DND-41 (cell line): ENCODE measurements at regions not wholly inside any gene's neighbourhood (a gene's known extent, or its start where the extent isn't known, plus 50 kb on each side); places are given as distances from the start of the nearest gene placed in this dataset.
"Not testable (repeated sequence)": the region's sequence is repeated elsewhere in the genome, so short reads cannot be mapped to it uniquely, and the experiment has no call there.

Experiments
- CTCF ChIP-seq: IDR thresholded peaks from 2 replicates; pipeline ENCODE4 v1.5.1; 2012; ENCODE audit warnings: borderline replicate concordance, low read length, moderate library complexity, mild to moderate bottlenecking; ENCODE audit not compliant: poor library complexity, severe bottlenecking; ENCODE audit errors: extremely low read depth
- EZH2 ChIP-seq: IDR thresholded peaks from 3 replicates; pipeline ENCODE4 v1.6.1; 2012; ENCODE audit warnings: borderline replicate concordance, low read depth, mild to moderate bottlenecking, moderate library complexity, low read length, inconsistent platforms; ENCODE audit not compliant: severe bottlenecking

GRCh38 chr1:120478400-120478799 lies 63.6 kb downstream of the NBPF8 start:
- TF ChIP-seq CTCF, EZH2: not testable (repeated sequence)
